ENCODE measurements at regions not wholly inside any gene's neighbourhood (a gene's known extent, or its start where the extent isn't known, plus 50 kb on each side); places are given as distances from the start of the nearest gene placed in this dataset.
"Not testable (repeated sequence)": the region's sequence is repeated elsewhere in the genome, so short reads cannot be mapped to it uniquely, and the experiment has no call there.

DNA sequence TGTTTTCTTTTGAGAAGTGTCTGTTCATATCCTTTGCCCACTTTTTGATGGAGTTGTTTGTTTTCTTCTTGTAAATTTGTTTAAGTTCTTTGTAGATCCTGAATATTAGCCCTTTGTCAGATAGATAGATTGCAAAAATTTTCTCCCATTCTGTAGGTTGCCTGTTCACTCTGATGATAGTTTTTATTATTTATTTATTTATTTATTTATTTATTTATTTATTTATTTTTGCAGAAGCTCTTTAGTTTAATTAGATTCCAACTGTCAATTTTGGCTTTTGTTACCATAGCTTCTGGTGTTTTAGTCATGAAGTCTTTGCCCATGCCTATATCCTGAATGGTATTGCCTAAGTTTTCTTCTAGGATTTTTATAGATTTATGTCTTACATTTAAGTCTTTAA is 115.9 kb downstream of the MAGEE1 start:
- not testable (repeated sequence) for TF ChIP-seq NFRKB (IDR thresholded peaks at IDR 0.05); FOXM1 (IDR thresholded peaks at IDR 0.05; ENCODE audit: borderline replicate concordance); SP1 (IDR thresholded peaks at IDR 0.05); L3MBTL2 (conservative IDR thresholded peaks at IDR 0.05); BHLHE40 (IDR thresholded peaks at IDR 0.05; ENCODE audit: borderline replicate concordance); LEF1 (IDR thresholded peaks at IDR 0.05; ENCODE audit: borderline replicate concordance); SUZ12 (IDR thresholded peaks at IDR 0.05); ZNF384 (IDR thresholded peaks at IDR 0.05); FOXA1 (IDR thresholded peaks at IDR 0.05); CTBP1 (IDR thresholded peaks at IDR 0.05; ENCODE audit: borderline replicate concordance); TARDBP (IDR thresholded peaks at IDR 0.05); ARNT (IDR thresholded peaks at IDR 0.05)

Measured in HEK293T (cell line).